Small intestine (tissue), 7 donors: ENCODE measurements at regions not wholly inside any gene's neighbourhood (a gene's known extent, or its start where the extent isn't known, plus 50 kb on each side); places are given as distances from the start of the nearest gene placed in this dataset.

Source experiments
- DNase-seq, 2 donors: peaks; one replicate each; pipeline versions ENCODE4 v3.0.0 to v3.0.0-alpha.2; 2013
- FAIRE-seq: peaks from 2 replicates; lab custom pipeline; 2012; peaks lifted over from hg19 to GRCh38; lab: Jason Lieb, UNC
- H3K27ac ChIP-seq, 3 donors: one replicate each; pipeline ENCODE4 v1.5.1; 2013; ENCODE audit warnings: low read length in 2 of 3, mild to moderate bottlenecking in 2 of 3, control low read depth in 1 of 3, inconsistent platforms in 1 of 3, low read depth in 1 of 3, moderate library complexity in 1 of 3
- H3K27me3 ChIP-seq, 3 donors: one replicate each; pipeline ENCODE4 v1.6.1; 2013; ENCODE audit warnings: low read length in 3 of 3, inconsistent platforms in 1 of 3; ENCODE audit not compliant: control insufficient read depth in 3 of 3, insufficient read depth in 3 of 3
- H3K36me3 ChIP-seq, 3 donors: one replicate each; pipeline ENCODE4 v1.6.1; 2013; ENCODE audit warnings: low read length in 3 of 3, inconsistent platforms in 1 of 3, low read depth in 1 of 3, mild to moderate bottlenecking in 1 of 3, moderate library complexity in 1 of 3; ENCODE audit not compliant: control insufficient read depth in 3 of 3, insufficient read depth in 2 of 3
- H3K4me1 ChIP-seq, 3 donors: one replicate each; pipeline ENCODE4 v1.6.1; 2013; ENCODE audit warnings: low read length in 2 of 3, inconsistent platforms in 1 of 3, low read depth in 1 of 3, mild to moderate bottlenecking in 1 of 3, moderate library complexity in 1 of 3; ENCODE audit not compliant: control insufficient read depth in 3 of 3, insufficient read depth in 2 of 3
- H3K4me3 ChIP-seq, 3 donors: one replicate each; pipeline ENCODE4 v1.5.1; 2013; ENCODE audit warnings: low read length in 3 of 3, control low read depth in 1 of 3, inconsistent platforms in 1 of 3, low read depth in 1 of 3, mild to moderate bottlenecking in 1 of 3, moderate library complexity in 1 of 3
- H3K9me3 ChIP-seq, 2 donors: one replicate each; pipeline ENCODE4 v1.6.1; 2013; ENCODE audit warnings: low read depth in 1 of 2, low read length in 1 of 2; ENCODE audit not compliant: control insufficient read depth in 2 of 2, insufficient read depth in 1 of 2
- WGBS, 3 donors: extraction: QIAGEN DNeasy Blood & Tissue Kit; methylation state at CpG; one replicate each; pipeline ENCODE4 v1.1.7; 2013; 5-methylcytosine and 5-hydroxymethylcytosine counted together
- donor health status: healthy with polysubstance abuse.
- donor health status: control.
- donor health status: control.
- donor health status: Bipolar disorder and iron deficiency.
- donor health status: healthy.

DNA sequence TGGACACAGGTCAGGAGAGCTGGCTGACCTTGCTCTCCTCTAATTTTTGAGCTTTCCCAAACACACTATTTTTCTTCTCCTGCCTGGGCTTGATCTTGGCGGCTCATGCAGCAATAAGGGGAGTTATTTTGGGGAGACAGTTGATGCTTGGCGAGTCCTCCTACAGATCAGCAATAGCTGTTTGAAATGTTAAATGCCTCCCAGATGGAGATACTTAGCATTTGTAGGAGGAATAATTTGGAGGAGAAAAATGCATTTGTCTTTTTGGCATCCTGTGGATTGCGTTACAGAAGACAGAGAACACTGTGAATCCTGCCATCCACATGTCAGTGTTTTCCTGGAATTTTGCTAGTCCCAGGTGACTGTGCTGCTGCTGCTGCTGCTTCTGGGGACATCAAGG is 328.0 kb upstream of the XYLT1 start:
- Histone ChIP-seq H3K36me3 (no peaks in the 10 kb centered on the region), H3K4me1 (no peaks in the 10 kb centered on the region), H3K9me3 (no peaks in the 10 kb centered on the region), H3K27ac (no peak overlapping the region), H3K27me3 (no peaks in the 10 kb centered on the region), H3K4me3 (no peak overlapping the region)
- DNase-seq = no peak
- WGBS, 3 donors = 67 to 73% (median 70%) methylated on average over 3 of the region's 3 CpGs
- no peak for FAIRE-seq

DNA sequence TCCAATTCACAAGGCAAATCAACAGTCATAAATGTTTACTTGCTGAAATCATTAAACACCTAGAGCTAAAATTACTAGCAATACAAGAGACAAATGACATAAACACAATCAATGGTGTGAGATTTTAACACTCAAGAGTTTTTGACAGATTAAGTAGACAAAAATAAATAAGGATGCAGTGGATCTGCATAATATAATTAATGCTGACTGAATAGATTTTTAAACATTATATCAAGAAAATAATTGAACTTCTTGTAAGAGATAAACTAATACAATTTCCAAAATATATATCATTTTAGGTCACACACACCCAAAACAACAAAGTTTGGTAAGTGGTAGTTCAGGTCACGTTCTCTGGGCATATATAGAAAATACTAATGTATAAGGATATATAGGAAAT is 322.6 kb upstream of the XYLT1 start:
- Histone ChIP-seq H3K27ac (no peak overlapping the region), H3K9me3 (no peaks in the 10 kb centered on the region), H3K27me3 (no peaks in the 10 kb centered on the region), H3K4me3 (no peak overlapping the region), H3K4me1 (no peaks in the 10 kb centered on the region), H3K36me3 (no peaks in the 10 kb centered on the region)
- WGBS, 3 donors = 32 to 65% (median 42%) methylated on average over 1 of the region's 1 CpG
- DNase-seq (no peak), FAIRE-seq (no peak)

DNA sequence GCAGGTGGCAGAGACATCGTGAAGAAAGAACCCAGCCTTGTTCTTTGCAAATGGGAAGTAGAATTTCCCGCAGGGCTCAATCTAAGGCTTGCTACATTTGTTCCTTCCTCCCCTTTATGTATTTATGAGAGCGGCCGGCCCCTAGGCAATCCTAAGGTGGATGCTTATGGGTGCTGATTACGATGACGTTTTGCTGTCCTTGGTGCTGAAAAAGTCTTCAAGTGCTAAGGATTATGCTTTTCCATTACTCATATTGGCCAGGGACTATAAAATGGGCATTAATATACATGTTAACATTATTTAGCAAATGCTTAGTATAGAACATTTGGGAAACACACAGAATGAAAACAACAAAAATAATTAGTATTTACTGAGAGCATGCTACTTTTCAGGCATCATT is 313.3 kb upstream of the XYLT1 start:
- no peak overlapping the region for H3K27ac ChIP-seq

DNA sequence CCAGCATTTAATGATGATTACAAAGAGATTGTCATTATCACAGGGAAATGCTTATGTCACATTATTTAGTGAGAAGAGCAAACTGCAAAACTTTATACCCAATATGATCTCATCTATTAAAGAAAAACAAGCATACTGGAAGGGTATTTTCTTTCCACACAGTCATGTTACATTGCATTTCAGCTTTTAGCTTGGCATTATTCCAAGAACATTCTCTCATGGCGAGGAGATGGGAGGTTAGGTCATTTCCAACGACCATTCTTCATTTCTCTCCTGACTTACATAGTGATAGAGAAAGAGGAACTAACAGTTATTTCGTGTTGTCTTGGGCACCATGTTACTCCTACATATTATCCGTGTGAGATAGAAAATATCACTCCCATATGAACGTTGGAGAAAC is 309.4 kb upstream of the XYLT1 start:
- no peak for DNase-seq
- H3K27me3 ChIP-seq = peaks cover 0 to 3% (median 0%) of the 10 kb centered on the region in 3 donors
- no peaks in the 10 kb centered on the region for H3K4me1 ChIP-seq
- no peak overlapping the region for H3K4me3 ChIP-seq
- H3K9me3 ChIP-seq = no peaks in the 10 kb centered on the region
- H3K36me3 ChIP-seq = no peaks in the 10 kb centered on the region
- no peak overlapping the region for H3K27ac ChIP-seq
- 40 to 53% (median 44%) methylated on average over 5 of the region's 5 CpGs for WGBS, 3 donors
- FAIRE-seq = no peak

More for the DNA sequence above, 313.3 kb upstream of the XYLT1 start:
- H3K4me1 ChIP-seq = no peaks in the 10 kb centered on the region
- FAIRE-seq = no peak
- no peak overlapping the region for H3K4me3 ChIP-seq
- H3K27me3 ChIP-seq = peaks cover 0 to 3% (median 0%) of the 10 kb centered on the region in 3 donors
- no peaks in the 10 kb centered on the region for H3K36me3 ChIP-seq
- H3K9me3 ChIP-seq = no peaks in the 10 kb centered on the region
- 7 to 29% (median 25%) methylated on average over 6 of the region's 6 CpGs for WGBS, 3 donors
- DNase-seq = peak; percentile 0 to 25

DNA sequence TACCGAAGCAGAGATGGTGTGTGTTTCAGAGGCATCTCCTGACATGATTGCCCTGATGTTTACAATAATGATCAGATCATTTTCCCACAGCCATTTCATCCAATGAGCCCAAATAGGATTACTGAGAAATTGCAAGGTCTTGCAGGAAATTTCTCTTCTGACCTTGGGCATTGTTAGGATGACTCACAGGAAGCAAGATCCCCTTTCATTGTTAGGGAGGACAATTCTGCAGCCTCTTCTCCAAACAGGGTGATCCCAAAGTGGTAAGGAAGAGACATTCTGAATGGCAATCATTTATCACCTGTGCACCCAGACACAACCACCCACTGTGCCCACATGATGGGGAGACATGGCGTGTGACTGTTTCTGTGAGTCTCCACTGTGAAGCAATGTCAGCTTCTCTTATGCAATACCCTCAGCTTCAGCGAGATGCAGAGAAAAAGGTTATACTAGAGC is 306.7 kb upstream of the XYLT1 start:
- WGBS, 3 donors = 60 to 67% (median 62%) methylated on average over 3 of the region's 3 CpGs
- H3K4me1 ChIP-seq = no peaks in the 10 kb centered on the region
- no peak for FAIRE-seq

DNA sequence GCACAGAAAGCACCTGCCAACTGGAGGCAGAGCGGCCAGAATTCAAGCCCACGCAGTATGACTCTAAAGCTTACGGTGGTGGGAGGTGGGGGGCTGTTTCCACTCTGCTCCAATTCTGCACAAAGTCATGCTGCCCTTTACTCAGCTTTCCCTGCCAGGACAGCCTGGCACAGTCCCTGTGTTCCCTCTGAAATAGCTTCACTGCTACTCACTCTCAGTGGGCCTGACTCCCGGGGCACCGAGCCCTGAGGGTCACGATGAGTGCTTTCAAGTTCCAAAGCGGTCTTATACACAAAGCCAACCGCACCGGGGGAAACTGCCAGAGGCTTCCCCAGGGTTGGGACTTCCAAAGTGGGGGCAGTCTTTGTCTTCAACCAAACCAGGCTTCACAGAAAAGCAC is 306.1 kb upstream of the XYLT1 start:
- H3K36me3 ChIP-seq = no peaks in the 10 kb centered on the region
- H3K4me3 ChIP-seq = no peak overlapping the region
- WGBS, 3 donors = 76 to 83% (median 83%) methylated on average over 9 of the region's 9 CpGs
- DNase-seq = no peak
- no peaks in the 10 kb centered on the region for H3K4me1 ChIP-seq
- H3K27me3 ChIP-seq = peaks cover 0 to 2% (median 0%) of the 10 kb centered on the region in 3 donors
- H3K27ac ChIP-seq = no peak overlapping the region
- no peaks in the 10 kb centered on the region for H3K9me3 ChIP-seq
- FAIRE-seq = no peak

More for the DNA sequence above, 306.7 kb upstream of the XYLT1 start:
- Histone ChIP-seq H3K4me3 (no peak overlapping the region), H3K27ac (no peak overlapping the region), H3K27me3 (peaks cover 0 to 3% (median 0%) of the 10 kb centered on the region in 3 donors), H3K9me3 (no peaks in the 10 kb centered on the region), H3K36me3 (no peaks in the 10 kb centered on the region)
- no peak for DNase-seq

DNA sequence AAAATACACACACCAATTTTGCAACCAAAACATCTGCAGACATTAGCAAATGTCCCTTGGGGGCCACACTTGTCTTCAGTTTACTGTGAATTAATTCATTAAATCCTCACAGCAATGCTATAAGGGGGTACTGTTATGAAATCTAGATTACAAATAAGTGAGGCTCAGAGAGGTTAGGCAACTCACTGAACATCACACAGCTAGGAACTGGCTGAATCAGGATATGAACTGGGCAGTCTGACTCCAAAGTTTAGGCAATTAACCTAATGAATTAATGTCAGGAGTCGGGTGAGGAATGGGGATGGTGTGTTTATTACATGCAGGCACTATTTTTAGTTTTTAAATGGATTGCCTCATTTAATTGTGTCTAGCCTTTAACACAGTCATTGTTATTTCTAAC is 305.7 kb upstream of the XYLT1 start:
- Histone ChIP-seq H3K27me3 (no peaks in the 10 kb centered on the region), H3K27ac (no peak overlapping the region), H3K9me3 (no peaks in the 10 kb centered on the region), H3K4me1 (no peaks in the 10 kb centered on the region), H3K36me3 (no peaks in the 10 kb centered on the region), H3K4me3 (no peak overlapping the region)
- FAIRE-seq (no peak), DNase-seq (no peak)
- 56 to 58% (median 56%) methylated on average over 1 of the region's 1 CpG for WGBS, 3 donors

DNA sequence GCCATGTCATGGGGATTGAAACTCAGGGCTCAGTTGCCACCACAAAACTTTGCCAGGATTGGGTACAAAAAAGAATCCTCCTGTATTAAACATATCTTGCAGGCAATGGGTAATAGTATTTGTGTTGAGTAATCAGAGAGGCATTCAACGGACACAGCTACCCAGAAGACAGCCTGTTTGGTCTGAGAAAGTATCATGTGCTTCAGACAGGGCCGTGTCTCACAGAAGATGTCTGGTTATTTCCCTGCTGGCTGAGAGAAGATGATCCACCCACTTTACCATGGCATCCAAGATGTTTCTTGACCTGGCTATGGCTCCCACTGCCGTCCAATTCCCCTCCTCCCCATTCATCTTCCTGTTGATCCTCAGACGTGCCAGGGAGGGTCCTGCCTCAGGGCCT is 304.3 kb upstream of the XYLT1 start:
- no peak for DNase-seq
- H3K36me3 ChIP-seq = no peaks in the 10 kb centered on the region
- FAIRE-seq = no peak
- H3K9me3 ChIP-seq = no peaks in the 10 kb centered on the region
- no peaks in the 10 kb centered on the region for H3K27me3 ChIP-seq
- no peaks in the 10 kb centered on the region for H3K4me1 ChIP-seq
- 54 to 63% (median 63%) methylated on average over 4 of the region's 4 CpGs for WGBS, 3 donors
- H3K27ac ChIP-seq = no peak overlapping the region
- H3K4me3 ChIP-seq = no peak overlapping the region

DNA sequence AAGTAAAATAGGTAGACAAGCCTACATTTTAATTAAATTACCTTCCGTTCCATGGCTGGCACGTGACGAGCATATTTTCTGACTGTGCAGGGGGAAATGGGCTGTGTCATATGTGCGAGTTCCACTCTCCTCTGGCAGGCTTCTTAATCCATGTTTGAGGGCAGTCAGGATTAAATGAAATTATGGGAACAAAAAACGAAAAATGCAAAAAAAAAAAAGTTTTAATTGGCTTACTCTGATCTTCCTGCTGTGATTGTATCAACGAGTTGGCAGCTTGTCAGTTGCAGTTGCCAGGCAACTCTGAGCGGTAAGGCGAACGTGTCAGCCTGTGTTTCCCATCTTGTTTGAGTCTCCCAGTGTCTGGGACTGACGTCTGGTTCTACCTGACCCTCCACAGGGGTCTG is 302.9 kb upstream of the XYLT1 start:
- WGBS, 3 donors = 30 to 39% (median 35%) methylated on average over 10 of the region's 10 CpGs
- FAIRE-seq (no peak), DNase-seq (no peak)
- Histone ChIP-seq H3K4me1 (no peaks in the 10 kb centered on the region), H3K27me3 (no peaks in the 10 kb centered on the region), H3K9me3 (no peaks in the 10 kb centered on the region), H3K36me3 (no peaks in the 10 kb centered on the region), H3K27ac (no peak overlapping the region), H3K4me3 (no peak overlapping the region)
